ENCODE measurements at regions not wholly inside any gene's neighbourhood (a gene's known extent, or its start where the extent isn't known, plus 50 kb on each side); places are given as distances from the start of the nearest gene placed in this dataset.
"Not testable (repeated sequence)": the region's sequence is repeated elsewhere in the genome, so short reads cannot be mapped to it uniquely, and the experiment has no call there.

DNA sequence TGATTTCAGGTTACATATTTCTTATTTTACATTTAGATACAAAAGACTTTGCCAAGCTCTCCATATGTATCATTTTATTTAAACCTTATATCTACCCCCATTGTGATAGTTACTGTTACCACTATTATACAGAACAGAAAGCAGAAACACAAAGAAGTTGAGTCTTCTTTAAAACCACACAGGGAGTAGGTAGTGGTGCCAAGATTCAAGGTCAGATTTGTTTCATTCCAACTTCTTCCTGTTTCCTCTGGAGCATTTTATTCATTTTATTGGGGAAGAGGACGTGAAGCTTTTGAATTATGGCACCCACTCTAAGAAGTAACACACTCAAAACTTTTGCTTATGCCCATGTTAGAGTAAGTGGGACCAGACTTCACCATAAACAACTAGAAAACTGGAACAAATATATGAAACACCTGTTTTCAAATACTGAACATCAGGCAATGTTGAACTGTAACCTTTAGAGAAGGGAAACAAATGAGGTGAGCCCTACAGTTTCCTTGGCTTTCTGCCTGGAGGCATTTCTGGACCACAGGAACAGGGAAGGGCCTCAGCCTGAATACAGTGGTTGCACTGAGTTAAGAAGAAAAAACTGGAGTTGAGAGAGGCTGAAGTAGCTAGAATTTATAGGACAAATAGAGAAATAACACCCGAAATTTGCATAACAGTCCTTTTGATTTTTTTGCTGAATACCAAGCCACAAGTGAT is 160.4 kb upstream of the SSTR1 start:
- no peak for DNase-seq

DNA sequence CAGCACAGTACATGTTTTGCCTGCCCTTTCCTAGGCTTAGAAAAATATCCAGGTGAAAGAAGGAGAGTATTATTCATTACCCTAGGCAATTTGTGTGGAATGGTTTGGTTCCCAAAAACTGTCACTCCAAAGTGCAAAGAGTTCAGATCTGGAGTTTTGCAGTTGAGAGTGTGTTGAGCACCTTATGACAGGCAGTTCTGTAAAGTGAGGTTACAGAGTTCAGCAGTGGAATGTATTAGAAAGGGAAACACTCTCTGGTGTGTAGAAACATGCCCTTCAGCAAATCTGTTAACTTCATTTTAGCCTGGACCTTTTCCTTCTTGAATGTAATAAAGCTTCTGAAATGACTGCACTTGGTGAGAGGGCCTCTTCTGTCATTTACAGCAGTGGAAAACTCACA is 154.0 kb upstream of the SSTR1 start:
- no peak for DNase-seq

DNA sequence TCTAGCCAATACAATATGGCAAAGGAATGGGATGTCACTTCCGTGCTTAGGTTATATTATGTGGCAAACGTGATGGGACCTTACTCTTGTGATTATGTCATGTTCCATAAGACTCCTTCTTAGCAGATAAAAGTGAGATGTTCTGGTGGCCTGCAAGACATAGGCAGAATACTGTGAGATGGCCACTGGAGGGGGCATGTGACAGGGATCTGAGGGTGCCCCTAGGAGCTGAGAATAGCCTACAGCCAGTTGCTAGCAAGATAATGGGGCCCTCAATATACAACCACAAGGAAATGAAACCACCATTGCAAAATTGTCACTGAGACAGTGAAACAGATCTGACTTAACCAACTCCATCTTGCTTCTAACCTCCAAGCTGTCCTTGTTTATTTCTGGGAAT is 151.4 kb upstream of the SSTR1 start:
- no peak for DNase-seq

DNA sequence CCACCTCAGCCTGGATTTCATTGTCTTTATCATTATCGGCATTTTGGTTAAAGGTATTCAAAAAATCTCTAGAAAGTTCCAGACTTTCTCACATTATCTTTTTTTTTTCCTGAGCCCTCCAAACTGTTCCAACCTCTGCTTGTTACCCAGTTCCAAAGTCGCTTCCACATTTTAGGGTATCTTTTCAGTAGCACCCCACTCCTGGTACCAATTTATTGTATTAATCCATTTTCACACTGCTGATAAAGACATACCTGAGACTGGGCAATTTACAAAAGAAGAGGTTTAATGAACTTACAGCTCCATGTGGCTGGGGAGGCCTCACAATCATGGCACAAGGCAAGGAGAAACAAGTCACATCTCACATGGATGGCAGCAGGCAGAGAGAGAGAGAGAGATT is 145.5 kb upstream of the SSTR1 start:
- DNase-seq, result not testable (repeated sequence)

DNA sequence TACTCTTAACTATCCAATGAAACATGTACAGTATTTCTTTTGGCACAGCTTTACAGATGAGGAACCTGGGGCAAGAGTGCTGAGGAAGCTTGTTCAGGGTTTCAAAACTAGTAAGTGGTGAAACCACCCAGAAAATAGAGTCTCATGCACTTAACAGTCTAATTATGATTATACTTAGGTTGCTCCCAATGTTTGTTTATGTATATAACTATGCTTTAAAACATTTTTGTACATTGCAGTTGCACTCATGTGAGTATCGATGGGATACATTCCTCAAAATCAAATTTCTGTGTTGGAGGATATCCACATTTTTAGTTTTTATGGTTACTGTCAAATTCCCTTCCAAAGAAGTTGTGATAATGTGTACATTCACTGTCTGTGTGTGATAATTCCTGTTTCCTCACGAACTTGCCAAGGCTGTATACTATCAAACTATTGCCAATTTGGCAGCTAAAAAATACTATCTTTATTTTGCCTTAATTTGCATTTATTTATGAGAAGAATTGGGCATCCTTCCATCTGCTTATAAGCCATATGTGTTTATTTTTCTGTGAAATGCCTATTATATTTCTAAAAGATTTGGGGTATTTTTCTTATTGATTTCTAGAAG is 143.9 kb upstream of the SSTR1 start:
- no peak for DNase-seq

DNA sequence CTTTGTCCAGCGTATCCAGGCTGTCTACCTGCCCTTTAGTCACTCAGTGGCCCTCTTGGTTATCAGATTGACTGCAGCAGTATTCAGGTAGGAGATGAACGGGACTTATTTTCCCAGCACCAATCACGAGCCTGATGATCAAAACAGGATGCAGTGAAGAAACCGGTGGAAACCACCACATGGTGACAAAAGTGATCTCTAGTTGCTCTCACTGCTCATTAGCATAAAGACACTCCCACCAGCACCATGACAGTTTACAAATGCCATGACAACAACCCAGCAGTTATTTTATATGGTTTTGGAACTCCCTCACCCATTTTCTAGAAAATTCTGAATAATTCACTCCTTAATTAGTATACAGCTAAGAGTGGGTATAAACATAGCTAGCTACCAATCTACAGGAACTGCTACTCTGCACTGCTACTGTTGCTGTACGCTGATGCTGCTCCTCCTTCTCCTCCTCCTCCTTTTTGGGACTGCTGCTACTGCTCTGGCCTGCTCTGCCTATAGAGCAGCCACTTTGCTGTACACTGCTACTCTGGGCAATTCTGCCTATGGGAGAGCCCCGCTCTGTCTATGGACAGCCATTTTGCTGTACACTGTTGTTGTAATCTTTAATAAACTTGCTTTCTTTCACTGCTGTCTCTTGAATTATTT is 142.5 kb upstream of the SSTR1 start:
- DNase-seq, result no peak

DNA sequence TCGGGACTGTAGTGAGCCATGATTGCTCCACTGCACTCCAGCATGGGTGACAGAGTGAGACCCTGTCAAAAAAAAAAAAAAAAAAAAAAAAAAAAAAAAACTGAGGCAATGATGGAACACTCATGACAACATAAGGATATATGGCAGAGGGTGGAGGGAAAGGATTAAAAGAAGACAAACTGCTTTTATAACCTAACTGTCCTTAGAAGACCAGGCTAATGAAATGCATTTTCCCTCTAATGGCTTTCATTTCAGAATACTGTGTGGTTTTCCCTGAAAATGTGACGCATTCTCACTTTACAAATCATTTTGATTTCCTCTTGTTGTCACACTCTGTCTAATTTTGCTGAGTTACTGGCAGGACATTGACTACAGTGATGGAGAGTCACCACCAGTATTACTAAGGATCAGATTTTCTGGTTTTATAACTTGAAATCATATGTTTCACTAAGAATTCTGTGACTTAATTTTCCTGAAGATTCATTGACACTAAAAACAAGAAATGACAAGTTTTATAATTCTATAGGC is 137.6 kb upstream of the SSTR1 start:
- DNase-seq, result no peak

DNA sequence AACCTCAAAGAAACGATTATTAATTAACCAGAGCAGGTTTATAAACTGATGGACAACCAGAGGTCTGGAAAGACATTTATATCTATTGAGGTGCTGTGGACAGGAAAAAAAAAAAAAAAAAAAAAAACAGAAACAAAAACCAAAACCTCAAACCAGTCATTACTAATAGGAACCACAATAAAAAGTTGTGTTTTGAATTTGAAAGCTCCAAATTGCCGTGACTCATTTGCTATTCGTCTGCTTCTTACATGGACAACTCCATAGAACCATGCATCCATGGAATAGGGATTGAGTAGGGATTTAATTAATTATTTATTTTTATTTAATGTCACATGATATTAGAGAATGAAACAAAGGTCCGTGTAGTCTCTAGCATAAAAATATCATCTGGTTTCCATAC is 134.1 kb upstream of the SSTR1 start:
- no peak for DNase-seq

DNA sequence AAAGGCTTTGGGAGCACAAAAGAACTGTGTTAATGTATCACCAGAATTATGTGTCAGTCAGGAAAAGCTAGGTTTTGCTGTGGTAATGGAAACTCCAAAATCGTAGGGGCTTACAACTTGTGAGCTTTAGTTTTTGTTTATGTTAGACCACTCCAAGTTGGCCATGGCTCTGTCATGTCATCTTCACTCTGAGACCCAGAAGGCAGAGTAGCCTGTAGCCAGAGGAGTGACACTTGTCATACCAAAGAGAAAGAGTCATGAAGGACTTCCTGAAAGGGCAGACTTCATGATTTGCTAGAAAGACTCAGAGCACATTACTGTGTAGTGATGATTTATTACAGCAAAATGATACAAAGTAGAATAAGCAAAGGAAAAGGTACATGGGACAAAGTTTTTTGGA is 133.6 kb upstream of the SSTR1 start:
- no peak for DNase-seq

DNA sequence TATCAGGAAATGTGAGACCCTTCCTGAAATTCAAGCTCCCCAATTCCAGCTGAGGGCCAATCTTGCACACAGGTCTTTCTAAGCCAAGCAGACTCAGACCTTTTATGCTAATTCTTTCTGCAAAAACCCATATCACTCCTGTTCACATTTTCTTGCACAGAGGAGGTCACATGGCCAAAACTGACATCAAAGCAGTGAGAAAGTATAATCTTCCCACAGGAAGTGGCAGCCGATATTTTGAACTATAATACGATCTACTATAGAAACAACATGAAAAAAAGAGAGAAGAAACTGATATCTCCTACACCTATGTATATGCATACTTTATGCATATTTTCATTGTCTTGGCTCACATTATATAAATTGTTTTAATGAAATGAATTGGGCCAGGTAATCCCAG is 132.9 kb upstream of the SSTR1 start:
- no peak for DNase-seq

DNA sequence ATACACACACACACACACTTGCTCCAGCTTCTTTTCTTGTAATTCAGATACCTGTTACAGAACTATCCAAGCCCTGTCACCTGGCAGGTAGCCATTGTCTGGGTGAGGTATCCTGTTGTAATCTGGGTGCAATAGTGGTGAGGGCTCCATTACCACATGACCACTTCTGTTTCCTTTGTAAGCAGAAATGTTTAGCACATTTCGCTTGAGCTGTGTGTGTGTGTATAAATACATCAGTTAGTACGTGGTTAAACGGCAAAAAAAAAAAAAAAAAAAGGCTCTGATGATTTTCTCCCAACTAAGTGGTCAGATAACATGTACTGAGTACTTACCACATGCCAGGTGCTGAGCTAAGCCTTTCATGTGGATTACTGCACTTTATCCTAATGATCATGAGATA is 129.3 kb upstream of the SSTR1 start:
- DNase-seq, result no peak

DNA sequence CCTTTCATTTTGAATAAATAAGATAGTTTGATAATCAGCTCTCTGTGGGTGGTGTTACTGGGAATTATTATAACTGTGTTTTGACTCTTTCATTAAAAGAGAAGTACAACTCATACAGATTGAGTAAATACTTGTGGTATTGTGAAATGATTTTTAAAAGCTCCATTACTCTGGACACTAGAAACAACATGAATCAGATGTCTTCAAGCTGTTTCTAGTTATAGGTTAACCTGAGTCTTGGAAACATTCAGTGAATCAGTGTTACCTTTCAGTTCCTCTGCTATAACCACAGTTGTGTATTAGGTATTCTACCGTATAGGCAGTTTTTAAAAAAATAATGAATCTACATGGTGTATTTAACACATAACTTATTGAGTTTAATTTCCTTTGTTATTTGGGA is 128.4 kb upstream of the SSTR1 start:
- no peak for DNase-seq

DNA sequence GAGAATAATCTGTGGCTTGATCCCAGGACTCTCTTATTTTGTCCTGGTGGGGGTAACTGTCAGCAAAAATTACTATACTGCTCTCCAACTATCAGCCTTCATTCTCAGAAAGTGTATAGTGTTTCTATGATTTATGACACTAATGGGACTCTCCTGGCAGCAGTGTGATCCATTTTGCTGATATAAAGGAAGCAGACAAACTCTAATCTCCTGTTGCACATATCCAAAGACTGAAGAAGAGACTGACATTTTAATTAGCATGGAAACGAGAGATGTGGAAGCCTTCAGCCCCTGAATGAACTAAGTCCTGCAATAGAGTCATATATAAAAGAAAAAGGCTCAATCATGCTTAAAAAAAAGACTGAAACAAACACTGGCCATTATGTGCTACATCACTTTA is 127.8 kb upstream of the SSTR1 start:
- no peak for DNase-seq

DNA sequence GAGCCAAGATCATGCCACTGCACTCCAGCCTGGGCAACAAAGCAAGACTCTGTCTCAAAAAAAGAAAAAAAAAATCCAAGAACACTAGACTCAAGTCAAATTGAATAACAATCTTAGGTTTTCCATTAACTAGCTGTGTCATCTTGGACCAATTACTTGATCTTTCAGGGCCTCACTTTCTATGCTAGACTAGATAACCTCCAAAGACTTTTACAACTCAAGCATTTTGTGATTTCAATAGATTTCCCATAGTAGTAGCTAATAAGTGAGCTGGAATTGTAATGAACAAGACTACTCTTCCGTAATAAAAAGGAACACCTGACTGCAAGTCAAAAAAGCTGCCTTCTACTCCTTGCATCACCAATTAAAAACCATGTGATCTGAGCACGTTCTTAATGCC is 127.0 kb upstream of the SSTR1 start:
- DNase-seq, result no peak

DNA sequence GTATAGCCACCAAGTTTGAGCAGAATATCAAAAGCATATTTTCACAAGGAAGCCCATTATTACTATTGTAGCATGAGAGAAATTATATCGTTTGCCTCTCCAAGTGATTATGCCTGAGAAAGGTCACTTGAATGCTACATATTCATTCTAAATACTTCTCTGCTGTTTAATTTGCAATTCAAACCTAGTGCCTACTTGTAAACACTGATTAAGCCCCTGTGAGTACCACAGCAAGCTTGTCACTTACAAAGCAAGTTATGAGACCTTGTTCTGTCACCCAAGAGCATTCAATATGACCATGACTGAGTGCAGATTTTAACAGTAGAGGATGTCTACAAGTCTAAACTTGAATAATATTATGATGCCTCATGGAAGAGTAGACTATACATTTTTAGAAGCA is 124.7 kb upstream of the SSTR1 start:
- no peak for DNase-seq

DNA sequence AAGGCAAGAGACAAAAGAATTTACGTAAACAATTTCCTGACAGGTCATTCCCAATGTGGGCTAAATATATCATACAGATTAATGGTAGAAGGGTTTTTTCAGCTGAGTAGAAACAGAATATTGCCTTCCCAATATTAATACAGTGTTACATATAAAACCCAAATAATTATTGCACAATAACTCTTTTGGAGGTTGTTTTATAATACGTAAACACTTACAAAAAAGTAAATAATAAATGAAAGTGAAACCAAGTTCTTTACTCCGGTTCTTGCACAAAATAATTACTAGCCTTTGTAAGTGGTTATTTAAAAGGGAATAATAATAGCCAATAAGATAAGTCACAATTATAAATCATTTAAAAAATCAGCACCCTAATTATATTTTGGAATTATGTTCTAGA is 118.6 kb upstream of the SSTR1 start:
- no peak for DNase-seq

DNA sequence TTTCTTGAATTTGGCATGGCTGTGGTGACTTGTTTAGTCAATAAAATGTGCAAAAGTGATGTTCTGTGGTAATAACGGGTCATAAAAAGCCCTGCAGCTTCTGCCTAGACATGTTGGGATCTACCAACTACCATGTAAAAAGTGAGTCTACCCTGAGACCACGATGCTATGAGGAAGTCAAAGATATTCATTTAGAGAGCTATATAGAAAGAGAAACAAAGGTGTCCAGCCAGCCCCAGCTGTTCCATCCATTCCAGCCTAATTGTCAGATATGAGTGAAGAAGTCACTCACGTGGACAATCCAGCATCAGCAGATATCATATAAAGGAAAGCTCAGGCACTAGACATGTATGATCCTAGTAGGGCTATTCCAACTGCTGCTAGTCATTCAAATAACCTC is 117.2 kb upstream of the SSTR1 start:
- DNase-seq, result no peak

DNA sequence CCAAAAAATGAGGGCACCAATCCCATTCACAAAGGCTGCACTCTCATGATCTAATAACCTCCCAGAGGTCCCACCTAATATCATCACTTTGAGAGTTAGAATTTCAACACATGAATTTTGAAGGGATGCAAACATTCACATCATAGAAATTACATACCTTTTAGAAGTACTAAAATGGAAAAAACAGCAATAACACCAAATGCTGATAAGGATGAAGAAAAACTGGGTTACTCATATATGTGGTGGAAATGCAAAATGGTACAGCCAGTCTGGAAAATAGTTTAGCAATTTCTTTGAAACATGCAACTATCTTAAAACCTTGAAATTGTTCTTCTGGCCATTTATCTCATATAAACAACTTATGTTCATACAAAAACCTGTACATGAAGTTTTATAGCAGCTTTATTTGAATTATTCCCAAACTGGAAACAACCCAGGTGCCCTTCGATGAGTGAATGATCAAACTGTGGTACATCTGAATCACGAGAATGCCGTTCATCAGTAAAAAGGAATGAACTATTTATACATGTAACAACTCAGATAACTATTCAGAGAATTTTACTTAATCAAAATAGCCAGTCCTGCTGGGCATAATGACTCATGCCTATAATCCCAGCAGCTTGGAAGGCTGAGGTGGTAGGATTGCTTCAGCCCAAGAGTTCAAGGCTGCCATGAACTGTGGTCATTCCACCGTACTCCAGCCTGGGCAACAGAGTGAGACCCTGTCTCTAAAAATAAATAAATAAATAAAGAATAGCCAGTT is 109.4 kb upstream of the SSTR1 start:
- DNase-seq, result no peak

DNA sequence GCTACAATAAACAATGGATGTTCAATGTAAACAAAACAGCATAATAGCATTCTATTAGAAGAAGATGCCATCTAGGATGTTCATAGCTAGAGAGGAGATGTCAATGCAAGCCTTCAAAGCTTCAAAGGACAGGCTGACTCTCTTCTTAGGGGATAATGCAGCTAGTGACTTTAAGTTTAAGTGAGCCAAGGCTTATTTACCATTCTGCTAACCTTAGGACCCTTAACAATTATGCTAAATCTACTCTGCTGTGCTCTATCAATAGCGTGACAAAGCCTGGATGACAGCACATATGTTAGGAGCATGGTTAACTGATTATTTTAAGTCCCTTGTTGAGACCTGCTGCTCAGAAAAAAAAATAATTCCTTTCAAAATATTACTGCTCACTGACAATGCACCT is 106.0 kb upstream of the SSTR1 start:
- no peak for DNase-seq

DNA sequence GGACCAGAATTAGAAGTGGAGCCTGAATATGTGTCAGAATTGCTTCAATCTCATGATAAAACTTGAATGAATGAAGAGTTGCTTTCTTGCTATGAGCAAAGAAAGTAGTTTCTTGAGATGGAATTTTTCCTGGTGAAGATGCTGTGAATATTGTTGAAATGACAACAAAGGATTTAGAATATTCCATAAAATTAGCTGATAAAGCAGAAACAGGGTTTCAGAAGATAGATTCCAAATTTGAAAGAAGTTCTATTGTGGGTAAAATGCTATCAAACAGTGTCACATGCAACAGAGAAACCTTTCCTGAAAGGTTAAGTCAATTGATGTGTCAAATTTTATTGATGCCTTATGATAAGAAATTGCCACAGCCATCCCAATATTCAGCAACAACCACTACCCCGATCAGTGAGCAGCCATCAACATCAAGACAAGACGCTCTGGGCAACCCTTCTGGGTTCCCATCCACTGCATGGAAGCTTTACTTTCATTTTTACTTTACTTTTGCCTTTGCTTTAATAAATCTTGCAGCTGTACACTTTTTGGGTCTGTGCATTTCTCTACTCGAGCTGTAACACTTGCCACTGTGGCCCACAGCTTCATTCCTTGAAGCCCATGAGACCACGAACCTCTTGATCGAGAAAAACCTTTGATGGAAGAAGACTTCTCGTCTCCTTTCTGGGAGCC is 104.0 kb upstream of the SSTR1 start:
- no peak for DNase-seq

DNA sequence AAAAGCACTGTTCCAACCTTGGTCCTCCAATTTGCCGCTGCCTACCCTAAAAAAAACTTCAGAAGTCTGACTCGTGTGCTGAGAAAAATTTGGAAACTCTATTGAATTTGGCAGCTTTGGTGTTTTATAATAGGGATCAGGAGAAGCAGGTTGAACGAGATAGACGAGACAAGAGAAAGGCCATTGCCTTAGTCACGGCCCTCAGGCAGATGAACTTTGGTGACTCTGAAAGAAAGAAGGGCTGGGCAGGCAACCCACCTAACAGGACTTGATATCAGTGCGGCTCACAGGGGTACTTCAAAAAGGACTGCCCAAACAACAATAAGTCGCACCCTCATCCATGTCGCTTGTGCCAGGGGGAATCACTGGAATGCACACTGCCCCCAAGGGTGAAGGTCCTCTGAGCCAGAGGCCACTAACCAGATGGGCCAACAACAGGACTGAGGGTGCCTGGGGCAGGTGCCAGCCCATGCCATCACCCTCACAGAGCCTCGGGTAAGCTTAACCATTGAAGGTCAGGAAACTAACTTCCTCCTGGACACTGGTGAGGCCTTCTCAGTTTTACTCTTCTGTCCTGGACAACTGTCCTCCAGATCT is 102.5 kb upstream of the SSTR1 start:
- no peak for DNase-seq

Measured in amygdala (tissue), 56 donors.